Esophagus muscularis mucosa (tissue), 4 donors: ENCODE measurements at regions not wholly inside any gene's neighbourhood (a gene's known extent, or its start where the extent isn't known, plus 50 kb on each side); places are given as distances from the start of the nearest gene placed in this dataset.

Experiments used
- CTCF ChIP-seq, 3 experiments: fragments of 200-600 bp in 2 of 3; fragments of 450-650 bp in 1 of 3; sonication (generic) in 2 of 3; IDR thresholded peaks; one replicate each; pipeline ENCODE4 v1.5.1; 2017 to 2019; ENCODE audit warnings: antibody characterized with exemption in 3 of 3, mild to moderate bottlenecking in 2 of 3, moderate library complexity in 1 of 3
- EP300 ChIP-seq: sonication (generic); formaldehyde crosslinking; IDR thresholded peaks from one replicate; pipeline ENCODE4 v1.6.1; 2017; ENCODE audit warnings: antibody characterized with exemption
- POLR2A ChIP-seq: fragments of 450-650 bp; IDR thresholded peaks from one replicate; pipeline ENCODE4 v1.6.1; 2017; ENCODE audit warnings: antibody characterized with exemption, moderate library complexity, mild to moderate bottlenecking, low read depth
- POLR2AphosphoS5 ChIP-seq, 2 donors: sonication (generic); formaldehyde crosslinking; IDR thresholded peaks; one replicate each; pipeline ENCODE4 v1.6.1; 2017; ENCODE audit warnings: antibody characterized with exemption in 2 of 2

GRCh38 chr6:147922799-147923198, 414.3 kb downstream of the SAMD5 start:
- TF ChIP-seq POLR2AphosphoS5 (IDR thresholded peaks at IDR 0.05) (no peak), CTCF (IDR thresholded peaks at IDR 0.05) (no peak), EP300 (no peak), POLR2A (no peak)
